Thymus (tissue), 11 donors: ENCODE measurements at regions not wholly inside any gene's neighbourhood (a gene's known extent, or its start where the extent isn't known, plus 50 kb on each side); places are given as distances from the start of the nearest gene placed in this dataset.

ENCODE experiments used
- DNase-seq, 9 donors: peaks; one replicate each; pipeline ENCODE4 v3.0.0-alpha.2; 2013; ENCODE audit warnings: low spot score in 9 of 9, low read depth in 6 of 9, missing footprints in 1 of 9
- H3K27ac ChIP-seq, 2 donors: one replicate each; pipeline ENCODE4 v1.5.1; 2013; ENCODE audit warnings: control low read depth in 1 of 2, low read depth in 1 of 2, low read length in 1 of 2, mild to moderate bottlenecking in 1 of 2, moderate library complexity in 1 of 2
- H3K27me3 ChIP-seq, 2 donors: one replicate each; pipeline ENCODE4 v1.5.1; 2013; ENCODE audit warnings: low read length in 1 of 2; ENCODE audit not compliant: control insufficient read depth in 2 of 2, insufficient read depth in 1 of 2
- H3K36me3 ChIP-seq, 2 donors: one replicate each; pipeline ENCODE4 v1.5.1; 2013; ENCODE audit warnings: low read length in 1 of 2, mild to moderate bottlenecking in 1 of 2, moderate library complexity in 1 of 2; ENCODE audit not compliant: control insufficient read depth in 2 of 2, insufficient read depth in 2 of 2
- H3K4me1 ChIP-seq, 2 donors: one replicate each; pipeline ENCODE4 v1.5.1; 2013; ENCODE audit warnings: low read length in 2 of 2; ENCODE audit not compliant: control insufficient read depth in 2 of 2, insufficient read depth in 2 of 2
- H3K4me3 ChIP-seq, 2 donors: one replicate each; pipeline ENCODE4 v1.5.1; 2013; ENCODE audit warnings: low read length in 2 of 2, control low read depth in 1 of 2, mild to moderate bottlenecking in 1 of 2
- H3K9me3 ChIP-seq, 2 donors: one replicate each; pipeline ENCODE4 v1.5.1; 2013; ENCODE audit warnings: low read length in 1 of 2, mild to moderate bottlenecking in 1 of 2; ENCODE audit not compliant: control insufficient read depth in 2 of 2, insufficient read depth in 1 of 2
- WGBS: extraction: QIAGEN DNeasy Blood & Tissue Kit; methylation state at CpG from one replicate; pipeline ENCODE4 v1.1.7; 2013; 5-methylcytosine and 5-hydroxymethylcytosine counted together
- donor health status: healthy.

DNA sequence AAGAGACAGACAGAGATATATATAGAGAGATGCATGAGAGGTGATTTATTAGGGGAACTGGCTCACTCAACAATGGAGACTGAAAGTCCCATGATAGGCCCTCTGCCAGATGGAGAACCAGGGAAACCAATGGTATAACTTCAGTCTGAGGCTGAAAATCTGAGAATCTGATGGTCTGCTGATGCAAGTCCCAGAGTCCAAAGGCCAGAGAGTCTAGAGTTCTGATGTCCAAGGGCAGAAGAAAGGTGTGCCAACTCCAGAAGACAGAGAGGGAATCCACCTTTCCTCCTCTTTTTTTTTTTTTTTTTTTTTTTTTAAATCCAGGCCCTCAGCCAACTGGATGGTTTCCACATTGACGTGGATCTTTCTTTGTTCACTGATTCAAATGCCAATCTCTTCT, 197.9 kb upstream of the MEIS2 start:
- WGBS: 91% methylated on average over 1 of the region's 1 CpG
- Histone ChIP-seq H3K27me3 (no peaks in the 10 kb centered on the region), H3K36me3 (no peaks in the 10 kb centered on the region), H3K4me1 (no peaks in the 10 kb centered on the region), H3K4me3 (no peak overlapping the region), H3K27ac (no peak overlapping the region), H3K9me3 (no peaks in the 10 kb centered on the region)
- DNase-seq: no peak

DNA sequence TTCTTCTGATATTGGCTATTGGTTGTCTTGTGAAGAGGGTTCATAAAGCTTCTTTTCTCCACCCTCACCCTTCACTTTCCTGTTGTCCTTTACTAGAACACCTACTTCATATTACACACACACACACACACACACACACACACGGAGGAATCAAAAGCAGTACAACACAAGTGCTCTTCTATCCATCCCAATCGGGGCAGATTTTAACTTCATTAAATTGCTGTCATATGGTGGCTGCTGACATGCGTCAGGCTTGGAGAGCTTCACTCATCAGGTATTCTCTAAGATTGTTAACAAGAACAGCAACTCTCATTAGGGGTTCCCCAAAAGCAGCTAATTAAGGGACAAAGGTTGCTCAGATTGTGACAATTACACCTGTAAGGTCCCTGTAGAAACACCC, 239.1 kb upstream of the MEIS2 start:
- H3K4me3 ChIP-seq: no peak overlapping the region
- H3K36me3 ChIP-seq: no peaks in the 10 kb centered on the region
- H3K27me3 ChIP-seq: no peaks in the 10 kb centered on the region
- no peak for DNase-seq
- no peaks in the 10 kb centered on the region for H3K4me1 ChIP-seq
- 91% methylated on average over 3 of the region's 3 CpGs for WGBS
- no peaks in the 10 kb centered on the region for H3K9me3 ChIP-seq
- no peak overlapping the region for H3K27ac ChIP-seq

DNA sequence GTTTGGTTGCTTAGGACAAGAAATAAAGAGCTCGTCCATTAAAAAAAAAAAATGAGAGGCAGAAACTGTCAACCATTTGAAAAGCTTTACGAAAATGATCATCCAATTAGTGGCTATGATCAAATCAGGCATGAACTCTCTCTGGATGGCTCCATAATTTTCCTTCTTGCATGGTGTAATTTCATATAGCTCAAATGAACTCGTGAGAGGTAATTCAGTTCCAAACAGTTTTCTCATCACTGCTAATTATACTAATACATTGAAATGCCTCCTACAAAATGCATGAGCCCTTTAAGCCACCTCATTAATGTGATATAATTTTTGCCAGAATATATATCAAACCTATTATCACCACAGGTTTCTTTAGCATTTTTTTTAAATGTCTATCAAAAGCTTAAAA, 239.5 kb upstream of the MEIS2 start:
- Histone ChIP-seq H3K36me3 (no peaks in the 10 kb centered on the region), H3K9me3 (no peaks in the 10 kb centered on the region), H3K4me3 (no peak overlapping the region), H3K27ac (no peak overlapping the region), H3K27me3 (no peaks in the 10 kb centered on the region), H3K4me1 (no peaks in the 10 kb centered on the region)
- DNase-seq: no peak
- WGBS: 89% methylated on average over 3 of the region's 3 CpGs

DNA sequence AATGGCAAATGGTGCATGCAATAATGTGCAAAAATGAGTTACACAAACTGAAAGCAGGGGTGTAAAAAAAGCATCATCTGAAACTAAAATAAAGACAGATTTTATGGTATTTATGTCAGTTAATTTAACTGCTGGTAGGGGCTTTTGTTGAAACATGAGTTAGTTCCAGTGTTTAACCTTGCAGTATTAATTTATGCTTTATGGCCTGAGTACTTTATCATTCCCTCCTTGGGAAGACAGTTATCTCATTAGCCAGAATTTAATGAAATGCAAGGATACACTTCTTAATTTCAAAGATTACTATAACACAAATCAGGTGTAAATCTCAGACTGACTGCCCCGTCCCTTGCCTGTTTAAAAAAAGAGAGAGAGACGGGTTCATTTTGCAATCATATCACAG, 240.1 kb upstream of the MEIS2 start:
- H3K27me3 ChIP-seq: no peaks in the 10 kb centered on the region
- 90% methylated on average over 2 of the region's 2 CpGs for WGBS
- no peaks in the 10 kb centered on the region for H3K9me3 ChIP-seq
- no peaks in the 10 kb centered on the region for H3K36me3 ChIP-seq
- H3K27ac ChIP-seq: no peak overlapping the region
- no peaks in the 10 kb centered on the region for H3K4me1 ChIP-seq
- DNase-seq: no peak
- no peak overlapping the region for H3K4me3 ChIP-seq

- 92% methylated on average over 8 of the region's 8 CpGs for WGBS
- Histone ChIP-seq H3K4me1 (no peaks in the 10 kb centered on the region), H3K36me3 (no peaks in the 10 kb centered on the region), H3K27me3 (no peaks in the 10 kb centered on the region), H3K4me3 (no peak overlapping the region), H3K27ac (no peak overlapping the region), H3K9me3 (no peaks in the 10 kb centered on the region)
- DNase-seq: no peak
These were observed 258.9 kb upstream of the MEIS2 start for GRCh38 chr15:37359101-37359892.

GRCh38 chr15:37359893-37360290, 259.5 kb upstream of the MEIS2 start:
- no peaks in the 10 kb centered on the region for H3K27me3 ChIP-seq
- no peaks in the 10 kb centered on the region for H3K4me1 ChIP-seq
- WGBS: 98% methylated on average over 6 of the region's 6 CpGs
- no peak overlapping the region for H3K27ac ChIP-seq
- H3K36me3 ChIP-seq: no peaks in the 10 kb centered on the region
- no peak for DNase-seq
- no peak overlapping the region for H3K4me3 ChIP-seq
- H3K9me3 ChIP-seq: no peaks in the 10 kb centered on the region

GRCh38 chr15:37360724-37361123, 260.4 kb upstream of the MEIS2 start:
- H3K9me3 ChIP-seq: no peaks in the 10 kb centered on the region
- WGBS: 89% methylated on average over 1 of the region's 1 CpG
- no peak for DNase-seq

DNA sequence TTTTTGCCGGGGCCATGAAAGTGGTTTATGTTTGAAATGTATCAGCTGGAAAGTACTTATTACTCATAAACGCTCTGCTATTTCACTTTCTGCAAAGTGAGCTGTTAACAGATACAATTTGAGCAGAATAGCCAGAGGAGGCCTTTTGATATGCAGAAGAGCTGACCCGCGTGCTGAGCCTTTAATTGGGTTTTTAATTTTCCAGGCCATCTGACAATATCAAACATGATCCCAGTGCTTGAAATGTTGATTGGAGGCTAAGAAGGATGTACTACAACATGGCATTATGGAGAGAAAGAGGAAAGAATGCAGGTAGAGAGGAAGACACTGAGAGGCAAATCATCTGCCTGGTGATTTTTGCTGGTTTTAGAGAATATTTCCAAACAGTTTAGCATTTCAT, 261.3 kb upstream of the MEIS2 start:
- DNase-seq: no peak
- Histone ChIP-seq H3K27me3 (no peaks in the 10 kb centered on the region), H3K27ac (no peak overlapping the region), H3K4me3 (no peak overlapping the region), H3K4me1 (no peaks in the 10 kb centered on the region), H3K9me3 (no peaks in the 10 kb centered on the region), H3K36me3 (no peaks in the 10 kb centered on the region)
- WGBS: 81% methylated on average over 4 of the region's 4 CpGs

More at GRCh38 chr15:37360724-37361123, 260.4 kb upstream of the MEIS2 start:
- H3K27ac ChIP-seq: no peak overlapping the region
- H3K36me3 ChIP-seq: no peaks in the 10 kb centered on the region
- H3K4me1 ChIP-seq: no peaks in the 10 kb centered on the region
- H3K4me3 ChIP-seq: no peak overlapping the region
- H3K27me3 ChIP-seq: no peaks in the 10 kb centered on the region

DNA sequence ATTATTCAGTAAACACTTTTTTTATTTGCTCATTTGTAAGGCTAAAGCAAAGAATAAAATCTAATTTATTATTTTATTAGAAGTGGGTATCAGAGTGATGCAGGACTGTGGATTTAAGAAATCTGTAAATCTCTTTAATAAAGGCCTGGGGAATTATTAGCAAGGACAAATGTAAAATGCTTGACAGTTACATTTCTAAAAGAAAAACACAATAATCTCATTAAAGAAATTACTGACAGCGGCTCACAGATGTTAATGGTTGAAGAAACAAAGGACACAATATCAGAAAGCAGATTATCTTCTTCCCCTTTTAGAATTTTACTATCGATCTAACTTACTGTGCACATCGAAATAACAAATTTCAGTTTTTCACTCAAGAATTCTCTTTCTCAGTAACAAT, 262.1 kb upstream of the MEIS2 start:
- H3K27ac ChIP-seq: no peak overlapping the region
- no peaks in the 10 kb centered on the region for H3K27me3 ChIP-seq
- H3K4me1 ChIP-seq: no peaks in the 10 kb centered on the region
- 97% methylated on average over 3 of the region's 3 CpGs for WGBS
- H3K36me3 ChIP-seq: no peaks in the 10 kb centered on the region
- H3K4me3 ChIP-seq: no peak overlapping the region
- no peak for DNase-seq
- no peaks in the 10 kb centered on the region for H3K9me3 ChIP-seq
